ENCODE measurements at regions not wholly inside any gene's neighbourhood (a gene's known extent, or its start where the extent isn't known, plus 50 kb on each side); places are given as distances from the start of the nearest gene placed in this dataset.
"Not testable (repeated sequence)": the region's sequence is repeated elsewhere in the genome, so short reads cannot be mapped to it uniquely, and the experiment has no call there.

GRCh38 chr6:131460614-131461000, 112.4 kb upstream of the ARG1 start:
- TF ChIP-seq, protein P1, sequence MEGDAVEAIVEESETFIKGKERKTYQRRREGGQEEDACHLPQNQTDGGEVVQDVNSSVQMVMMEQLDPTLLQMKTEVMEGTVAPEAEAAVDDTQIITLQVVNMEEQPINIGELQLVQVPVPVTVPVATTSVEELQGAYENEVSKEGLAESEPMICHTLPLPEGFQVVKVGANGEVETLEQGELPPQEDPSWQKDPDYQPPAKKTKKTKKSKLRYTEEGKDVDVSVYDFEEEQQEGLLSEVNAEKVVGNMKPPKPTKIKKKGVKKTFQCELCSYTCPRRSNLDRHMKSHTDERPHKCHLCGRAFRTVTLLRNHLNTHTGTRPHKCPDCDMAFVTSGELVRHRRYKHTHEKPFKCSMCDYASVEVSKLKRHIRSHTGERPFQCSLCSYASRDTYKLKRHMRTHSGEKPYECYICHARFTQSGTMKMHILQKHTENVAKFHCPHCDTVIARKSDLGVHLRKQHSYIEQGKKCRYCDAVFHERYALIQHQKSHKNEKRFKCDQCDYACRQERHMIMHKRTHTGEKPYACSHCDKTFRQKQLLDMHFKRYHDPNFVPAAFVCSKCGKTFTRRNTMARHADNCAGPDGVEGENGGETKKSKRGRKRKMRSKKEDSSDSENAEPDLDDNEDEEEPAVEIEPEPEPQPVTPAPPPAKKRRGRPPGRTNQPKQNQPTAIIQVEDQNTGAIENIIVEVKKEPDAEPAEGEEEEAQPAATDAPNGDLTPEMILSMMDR (IDR thresholded peaks at IDR 0.05; ENCODE audit: insufficient read depth, missing control alignments), result no peak
- no peak for DNase-seq (ENCODE audit: insufficient read length, low spot score)
- FAIRE-seq, result no peak

DNA sequence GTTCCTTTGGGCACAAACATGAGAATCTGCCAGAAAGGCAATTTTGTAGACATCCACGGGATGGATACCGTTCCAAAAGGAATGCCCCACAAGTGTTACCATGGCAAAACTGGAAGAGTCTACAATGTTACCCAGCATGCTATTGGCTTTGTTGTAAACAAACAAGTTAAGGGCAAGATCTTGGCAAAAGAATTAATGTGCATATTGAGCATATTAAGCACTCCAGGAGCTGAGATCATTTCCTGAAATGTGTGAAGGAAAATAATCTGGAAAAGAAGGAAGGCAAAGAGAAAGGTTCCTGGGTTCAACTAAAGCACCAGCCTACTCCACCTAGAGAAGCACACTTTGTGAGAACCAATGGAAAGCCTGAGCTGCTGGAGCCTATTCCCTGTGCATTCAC, 103.9 kb upstream of the ARG1 start:
- TF ChIP-seq, protein P1 (IDR thresholded peaks at IDR 0.05; ENCODE audit: insufficient read depth, missing control alignments), result no peak
- FAIRE-seq (no peak), DNase-seq (ENCODE audit: insufficient read length, low spot score) (no peak)

DNA sequence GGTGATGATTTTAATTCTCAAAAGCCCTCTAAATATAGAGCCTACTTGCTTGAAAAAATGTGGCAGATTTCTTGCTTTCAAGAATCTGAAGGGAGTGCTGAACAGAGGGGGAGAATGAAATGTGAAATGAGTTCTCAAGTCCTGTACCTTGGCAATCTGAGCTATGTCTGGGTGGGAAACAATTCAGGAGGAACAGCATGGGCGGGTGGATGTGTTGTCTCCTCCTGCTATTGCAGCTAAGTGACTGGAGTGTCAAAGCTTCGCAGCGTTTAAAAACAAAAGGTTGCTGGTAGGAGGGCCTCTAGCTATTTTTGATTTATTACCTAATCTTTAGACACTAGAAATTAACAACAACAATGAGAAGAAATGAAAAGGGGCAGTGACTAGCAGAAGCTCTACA, 102.5 kb upstream of the ARG1 start:
- DNase-seq (ENCODE audit: insufficient read length, low spot score) (no peak), FAIRE-seq (no peak)
- TF ChIP-seq, protein P1 (IDR thresholded peaks at IDR 0.05; ENCODE audit: insufficient read depth, missing control alignments), result no peak

DNA sequence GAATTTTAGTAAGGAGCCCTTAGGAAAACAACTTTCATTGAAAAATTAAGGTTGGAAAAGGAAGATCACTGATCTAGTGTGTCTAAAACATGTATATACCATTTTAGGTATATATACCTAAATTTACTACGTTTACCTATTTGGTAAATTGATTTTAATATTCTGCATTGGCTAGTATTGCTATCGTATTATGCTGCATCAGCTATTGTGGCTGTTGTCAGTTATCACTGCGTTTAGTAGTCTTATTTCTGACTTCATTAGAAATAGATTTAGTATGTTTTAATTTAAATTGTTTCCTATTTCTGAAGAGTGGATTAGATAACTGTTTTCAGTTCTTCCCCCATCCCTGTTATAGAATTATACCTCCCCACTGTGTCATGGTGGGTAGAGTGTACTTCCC, 101.7 kb upstream of the ARG1 start:
- DNase-seq (ENCODE audit: insufficient read length, low spot score) (no peak), FAIRE-seq (no peak)
- TF ChIP-seq, protein P1 (IDR thresholded peaks at IDR 0.05; ENCODE audit: insufficient read depth, missing control alignments), result no peak

DNA sequence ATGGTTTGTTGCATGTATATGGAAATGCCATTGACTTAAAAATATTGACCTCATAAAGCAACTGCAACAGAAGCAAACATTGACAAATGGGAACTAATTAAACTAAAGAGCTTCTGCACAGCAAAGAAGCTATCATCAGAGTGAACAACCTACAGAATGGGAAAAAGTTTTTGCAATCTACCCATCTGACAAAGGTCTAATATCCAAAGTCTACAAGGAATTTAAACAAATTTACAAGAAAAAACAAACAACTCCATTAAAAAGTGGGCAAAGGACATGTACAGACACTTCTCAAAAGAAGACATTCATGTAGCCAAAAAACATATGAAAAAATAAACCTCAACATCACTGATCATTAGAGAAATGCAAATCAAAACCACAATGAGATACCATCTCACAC, 99.7 kb upstream of the ARG1 start:
- DNase-seq (ENCODE audit: insufficient read length, low spot score); FAIRE-seq: not testable (repeated sequence)

- FAIRE-seq (no peak), DNase-seq (ENCODE audit: insufficient read length, low spot score) (no peak)
- TF ChIP-seq, protein P1 (IDR thresholded peaks at IDR 0.05; ENCODE audit: insufficient read depth, missing control alignments), result no peak
Measured at GRCh38 chr6:131476362-131476761, 96.7 kb upstream of the ARG1 start.

GRCh38 chr6:131478740-131479211, 94.2 kb upstream of the ARG1 start:
- DNase-seq (ENCODE audit: insufficient read length, low spot score); FAIRE-seq: not testable (repeated sequence)

DNA sequence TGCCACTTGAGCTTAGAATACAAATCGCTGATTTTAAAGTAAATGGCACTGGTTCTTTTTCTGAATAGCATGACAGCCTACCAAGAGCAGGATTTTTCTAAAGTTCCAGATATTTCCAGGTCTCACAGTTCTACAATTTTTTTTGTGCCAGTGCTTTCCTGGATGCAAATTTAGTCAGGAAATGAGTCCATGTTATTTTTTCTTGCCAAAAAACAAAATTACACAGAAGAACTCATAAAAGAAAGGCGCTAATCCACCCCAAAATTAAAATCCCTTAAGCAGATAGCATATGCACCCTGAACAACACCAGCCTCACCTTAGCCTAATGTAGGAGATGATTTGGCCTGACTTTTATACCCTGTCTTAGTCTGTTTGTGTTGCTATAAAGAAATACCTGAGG, 86.4 kb upstream of the ARG1 start:
- TF ChIP-seq, protein P1 (IDR thresholded peaks at IDR 0.05; ENCODE audit: insufficient read depth, missing control alignments), result no peak
- FAIRE-seq (no peak), DNase-seq (ENCODE audit: insufficient read length, low spot score) (no peak)

All from D721Med (cell line).